HTR-8/SVneo (cell line): ENCODE measurements at regions not wholly inside any gene's neighbourhood (a gene's known extent, or its start where the extent isn't known, plus 50 kb on each side); places are given as distances from the start of the nearest gene placed in this dataset.

Experiments
- DNase-seq: peaks from one replicate; pipeline ENCODE4 v3.0.0; 2011; ENCODE audit warnings: low spot score, mixed read lengths; ENCODE audit not compliant: insufficient read length
- FAIRE-seq: peaks from 2 replicates; lab custom pipeline; 2011; peaks lifted over from hg19 to GRCh38; lab: Jason Lieb, UNC

- FAIRE-seq: no peak
- no peak for DNase-seq
Measured at GRCh38 chr18:30572214-30572613, 470.3 kb downstream of the DSC3 start.

- no peak for FAIRE-seq
- DNase-seq: no peak
Measured at GRCh38 chr18:30568333-30568732, 474.2 kb downstream of the DSC3 start.

DNA sequence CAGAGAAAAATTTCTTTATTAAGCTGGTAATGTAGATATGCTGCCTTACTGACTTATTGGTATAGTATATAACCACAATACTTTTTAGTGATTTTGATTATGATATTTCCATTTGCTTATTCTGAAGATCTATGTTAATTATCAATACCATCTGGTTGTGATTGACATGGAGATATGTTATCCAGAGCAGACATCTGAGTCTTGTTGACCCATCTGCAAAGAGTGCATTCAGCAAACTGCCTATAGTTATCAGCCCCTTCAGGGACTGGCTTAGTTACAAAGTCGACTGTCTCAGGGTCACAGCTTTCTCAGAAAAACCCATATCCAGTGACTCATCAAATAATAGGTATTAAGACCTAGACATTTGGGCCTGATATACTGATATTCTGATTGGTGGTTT is 475.7 kb downstream of the DSC3 start:
- FAIRE-seq (no peak), DNase-seq (no peak)

GRCh38 chr18:30562231-30562630 is 480.3 kb downstream of the DSC3 start:
- DNase-seq (no peak), FAIRE-seq (no peak)

DNA sequence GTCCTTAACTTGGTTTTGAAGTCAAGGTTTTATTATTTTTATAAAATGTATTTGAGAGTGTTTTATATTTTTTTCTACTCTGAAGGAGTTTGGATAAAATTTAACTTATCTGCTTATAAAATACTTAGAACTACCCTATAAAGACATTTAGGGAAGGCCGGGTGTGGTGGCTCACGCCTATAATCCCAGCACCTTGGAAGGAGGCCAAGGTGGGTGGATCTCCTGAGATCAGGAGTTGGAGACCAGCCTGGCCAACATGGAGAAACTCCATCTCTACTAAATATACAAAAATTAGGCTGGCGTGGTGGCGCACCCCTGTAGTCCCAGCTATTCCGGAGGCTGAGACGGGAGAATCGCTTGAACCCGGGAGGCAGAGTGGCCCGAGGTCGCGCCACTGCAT is 486.4 kb downstream of the DSC3 start:
- DNase-seq: no peak
- no peak for FAIRE-seq

GRCh38 chr18:30545393-30545792 is 497.1 kb downstream of the DSC3 start:
- DNase-seq: no peak
- no peak for FAIRE-seq

DNA sequence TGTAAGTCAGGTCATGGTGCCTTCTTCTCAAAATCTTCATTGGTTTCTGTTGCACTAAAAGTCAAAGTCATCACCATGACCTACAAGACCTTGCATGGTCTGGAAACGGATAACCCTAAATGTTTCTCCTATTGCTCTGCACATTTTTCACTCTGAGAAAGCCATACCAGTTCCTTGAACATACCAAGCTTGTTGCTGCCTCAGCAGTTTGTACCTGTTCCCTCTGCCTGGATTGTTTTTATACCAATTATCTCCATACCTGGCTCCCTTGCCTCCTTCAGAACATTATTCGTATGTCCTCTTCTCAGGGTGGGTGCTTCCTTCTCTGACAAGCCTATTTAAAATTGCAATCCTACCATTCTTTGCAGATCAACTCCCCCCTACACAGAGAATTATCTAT is 498.4 kb downstream of the DSC3 start:
- no peak for FAIRE-seq
- DNase-seq: no peak

DNA sequence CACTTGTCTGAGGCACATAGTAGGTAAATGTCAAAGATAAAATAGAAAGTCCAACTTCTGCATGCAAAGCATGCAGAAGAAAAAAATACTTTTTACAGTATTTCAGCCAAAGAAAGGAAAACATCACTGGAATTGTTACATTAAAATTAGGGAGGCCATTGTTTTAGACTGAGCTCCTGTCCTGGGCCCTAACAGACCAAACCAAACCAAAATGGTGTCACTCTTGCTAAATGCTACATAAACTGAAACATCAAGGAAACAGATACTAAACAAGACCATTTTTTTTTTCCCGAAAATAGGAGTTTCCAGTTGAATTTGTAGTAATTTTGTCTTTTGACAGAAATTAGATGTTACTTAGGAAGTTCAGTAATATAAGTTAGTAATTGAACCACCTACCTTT is 508.8 kb downstream of the DSC3 start:
- no peak for FAIRE-seq
- DNase-seq: no peak

DNA sequence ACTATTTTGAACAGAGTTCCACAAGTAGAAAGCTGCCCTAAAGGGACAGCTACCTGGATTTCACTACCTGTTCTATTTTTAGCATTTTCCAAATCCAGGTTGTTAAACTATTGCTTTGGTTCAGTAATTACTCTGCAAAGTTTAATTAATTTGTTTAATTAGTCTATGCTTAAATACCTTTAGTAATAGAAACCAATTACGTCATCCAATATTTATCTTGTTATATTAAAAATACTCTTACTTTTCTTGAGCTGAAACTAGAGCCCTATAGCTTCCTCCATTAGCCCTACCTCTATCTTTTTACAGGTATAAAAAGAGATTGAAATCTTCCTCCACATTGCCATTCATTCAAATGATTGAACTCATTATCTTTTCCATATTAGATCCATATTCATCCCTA is 514.6 kb downstream of the DSC3 start:
- no peak for FAIRE-seq
- DNase-seq: no peak

DNA sequence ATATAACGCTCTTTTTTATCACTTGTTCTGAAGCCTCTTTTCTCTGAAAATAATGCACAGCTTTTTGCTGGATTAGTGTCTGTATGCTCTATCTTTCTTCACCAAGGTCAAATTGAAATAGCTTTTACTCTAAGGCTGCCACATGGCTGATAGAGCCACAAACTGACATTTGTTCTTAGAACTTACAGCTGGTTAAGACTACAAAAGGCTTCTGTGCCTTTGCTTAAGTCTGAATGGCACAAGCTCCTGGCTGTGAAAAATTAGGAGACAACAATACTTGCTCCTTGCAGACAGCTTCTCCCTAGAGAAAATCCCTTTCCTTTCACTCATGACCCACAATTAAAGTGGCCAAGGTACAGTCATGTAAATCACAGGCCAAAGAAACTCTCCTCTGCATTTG is 515.3 kb downstream of the DSC3 start:
- FAIRE-seq: no peak

GRCh38 chr18:30522288-30522929 is 520.1 kb downstream of the DSC3 start:
- FAIRE-seq (no peak), DNase-seq (no peak)

More for the DNA sequence above, 515.3 kb downstream of the DSC3 start:
- no peak for DNase-seq

DNA sequence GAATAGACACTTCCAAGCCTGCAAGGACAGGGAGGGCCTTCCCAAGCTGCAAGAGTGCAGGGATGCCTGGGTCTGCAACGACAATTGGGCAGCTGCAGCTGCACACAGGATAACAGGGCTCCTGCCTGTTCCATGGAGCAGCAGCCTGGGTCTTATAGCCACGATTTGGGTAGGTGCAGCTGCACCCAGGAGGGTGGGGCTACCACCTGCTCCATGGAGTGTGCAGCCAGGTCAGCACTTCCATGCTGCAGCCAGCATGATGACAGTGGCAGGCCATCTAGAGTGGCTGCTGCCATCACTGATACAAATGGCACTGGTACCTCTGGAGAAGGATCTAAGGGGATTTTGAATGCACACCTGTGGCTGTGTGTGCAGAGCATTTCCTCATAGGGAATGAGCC is 528.5 kb downstream of the DSC3 start:
- FAIRE-seq (no peak), DNase-seq (no peak)

GRCh38 chr18:30512872-30513271 is 529.7 kb downstream of the DSC3 start:
- DNase-seq (no peak), FAIRE-seq (no peak)

GRCh38 chr18:30510882-30511281 is 531.7 kb downstream of the DSC3 start:
- DNase-seq (no peak), FAIRE-seq (no peak)

GRCh38 chr18:30501594-30501993 is 540.9 kb downstream of the DSC3 start:
- DNase-seq (no peak), FAIRE-seq (no peak)

- DNase-seq: no peak
- no peak for FAIRE-seq
Measured at GRCh38 chr18:30500240-30500945, 542.1 kb downstream of the DSC3 start.

GRCh38 chr18:30499721-30500120 is 542.8 kb downstream of the DSC3 start:
- no peak for DNase-seq

DNA sequence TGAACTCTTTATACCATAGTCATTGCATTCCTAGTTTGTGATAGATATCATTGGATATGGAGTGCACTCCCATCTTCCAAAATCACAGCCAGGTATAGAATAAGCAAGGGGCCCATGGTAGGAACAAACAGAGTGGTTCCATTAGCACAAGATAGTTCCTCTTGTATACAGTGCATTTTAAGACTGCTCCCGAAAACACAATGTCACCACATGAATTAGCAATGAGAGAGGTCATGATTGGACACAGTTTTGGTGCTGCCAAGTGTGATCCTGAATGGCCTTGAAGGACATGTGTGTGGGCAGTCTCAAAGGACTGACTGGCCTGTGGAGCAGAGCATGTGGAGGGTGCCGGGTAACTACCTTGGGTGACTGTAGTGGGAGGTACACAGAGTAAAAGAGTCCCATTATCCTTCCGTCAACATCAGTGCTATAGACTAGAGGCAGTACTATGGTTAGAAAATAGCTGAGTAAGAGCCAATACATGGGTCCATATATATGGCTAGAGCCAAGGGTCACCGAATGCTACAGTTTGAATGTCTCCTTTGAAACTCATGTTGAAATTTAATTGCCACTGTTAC is 549.9 kb downstream of the DSC3 start:
- no peak for DNase-seq
- no peak for FAIRE-seq

More at GRCh38 chr18:30499721-30500120, 542.8 kb downstream of the DSC3 start:
- no peak for FAIRE-seq

GRCh38 chr18:30491815-30492551 is 550.6 kb downstream of the DSC3 start:
- no peak for DNase-seq
- no peak for FAIRE-seq

DNA sequence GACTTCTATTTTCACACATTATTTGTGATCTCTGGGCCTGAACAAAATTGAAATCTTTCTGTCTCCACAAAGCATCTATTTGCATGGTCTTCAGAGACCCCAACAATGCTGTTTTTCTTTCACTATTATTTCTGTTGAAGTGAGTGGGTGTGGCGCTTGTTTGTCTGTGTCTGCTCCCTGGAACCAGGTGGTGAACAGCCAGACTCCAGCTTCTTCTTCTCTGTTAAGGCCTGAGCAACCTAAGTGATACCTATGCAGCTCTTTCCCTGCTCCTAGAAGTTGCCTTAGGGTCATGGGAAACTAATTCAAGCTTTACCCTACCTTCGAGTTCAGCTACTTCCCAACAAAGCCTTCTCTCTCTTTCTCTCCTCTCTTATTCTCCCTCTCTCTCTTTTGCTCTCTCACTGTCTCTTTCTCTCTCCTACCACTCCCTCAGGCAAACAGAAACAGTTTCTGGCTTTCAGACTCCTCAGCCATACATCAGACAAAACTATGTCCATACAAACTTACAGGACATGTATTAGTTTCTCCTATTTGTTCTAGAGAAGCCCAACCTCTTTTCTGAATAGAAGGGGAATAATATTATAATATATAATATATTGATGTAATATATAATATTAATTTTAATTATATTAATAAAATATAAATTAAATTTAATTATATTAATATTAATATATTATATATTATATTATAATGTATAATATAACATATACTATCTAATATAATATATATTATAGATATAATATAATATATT is 552.5 kb downstream of the DSC3 start:
- FAIRE-seq (no peak), DNase-seq (no peak)
